Spleen (tissue), 7 donors: ENCODE measurements at regions not wholly inside any gene's neighbourhood (a gene's known extent, or its start where the extent isn't known, plus 50 kb on each side); places are given as distances from the start of the nearest gene placed in this dataset.

Source experiments
- CTCF ChIP-seq, 11 experiments: fragments of 200-600 bp in 7 of 11; fragments of 450-650 bp in 4 of 11; sonication (generic) in 4 of 11; IDR thresholded peaks in 8 of 11; conservative IDR thresholded peaks in 3 of 11; 1 replicate in 7 of 11; 2 replicates in 4 of 11; pipeline versions ENCODE4 v1.4.0 to v1.8.0; 2016 to 2021; ENCODE audit warnings: antibody characterized with exemption in 11 of 11, inconsistent platforms in 4 of 11, mild to moderate bottlenecking in 1 of 11
- POLR2A ChIP-seq, 3 donors: fragments of 450-650 bp; IDR thresholded peaks; one replicate each; pipeline ENCODE4 v1.5.1; 2017; ENCODE audit warnings: antibody characterized with exemption in 3 of 3, mild to moderate bottlenecking in 1 of 3
- POLR2AphosphoS5 ChIP-seq, 3 donors: sonication (generic); formaldehyde crosslinking; IDR thresholded peaks; one replicate each; pipeline ENCODE4 v1.5.1; 2017; ENCODE audit warnings: antibody characterized with exemption in 3 of 3
- donor health status: DM: no; HTN: no; CAD: no; lungs with moderate emphysema.
- donor health status: DM: no; HTN: no; CAD: no.
- donor health status: DM: no; HTN: no; CAD: no.

GRCh38 chr18:1446765-1447164 is 542.1 kb downstream of the ADCYAP1 start:
- TF ChIP-seq CTCF (IDR thresholded peaks at IDR 0.05 in 8 of 11, conservative IDR thresholded peaks at IDR 0.05 in 3 of 11) = no peak
- TF ChIP-seq POLR2A (IDR thresholded peaks at IDR 0.05) = no peak
- TF ChIP-seq POLR2AphosphoS5 (IDR thresholded peaks at IDR 0.05) = no peak
